ENCODE measurements at regions not wholly inside any gene's neighbourhood (a gene's known extent, or its start where the extent isn't known, plus 50 kb on each side); places are given as distances from the start of the nearest gene placed in this dataset.
A peak's percentile ranks its signal among the peaks of the same experiment; 100 is the strongest.

GRCh38 chr11:129280027-129280811, 88.1 kb upstream of the ARHGAP32 start:
- Histone ChIP-seq H3K36me3 (no peaks in the 10 kb centered on the region), H3K4me3 (peak overlapping the region; percentile 51 to 74 (median 63)), H3K4me1 (peaks cover 30 to 38% of the 10 kb centered on the region in 2 donors), H3K27ac (peak overlapping the region; percentile 67 to 70 (median 68)), H3K9me3 (no peaks in the 10 kb centered on the region), H3K27me3 (no peaks in the 10 kb centered on the region)
- in situ Hi-C loops (cut with MboI; ENCODE audit: low sequenced_read_pairs in 4 of 4) (no loop called here), intact Hi-C loops (cut with DNase I; ENCODE audit: low total_unique reads) (no loop called here)
- TF ChIP-seq POLR2A (IDR thresholded peaks at IDR 0.05), result no peak
- no peak for TF ChIP-seq CTCF (IDR thresholded peaks at IDR 0.05 in 4 of 5, conservative IDR thresholded peaks at IDR 0.05 in 1 of 5)
- DNase-seq (no peak), ATAC-seq (no peak)

DNA sequence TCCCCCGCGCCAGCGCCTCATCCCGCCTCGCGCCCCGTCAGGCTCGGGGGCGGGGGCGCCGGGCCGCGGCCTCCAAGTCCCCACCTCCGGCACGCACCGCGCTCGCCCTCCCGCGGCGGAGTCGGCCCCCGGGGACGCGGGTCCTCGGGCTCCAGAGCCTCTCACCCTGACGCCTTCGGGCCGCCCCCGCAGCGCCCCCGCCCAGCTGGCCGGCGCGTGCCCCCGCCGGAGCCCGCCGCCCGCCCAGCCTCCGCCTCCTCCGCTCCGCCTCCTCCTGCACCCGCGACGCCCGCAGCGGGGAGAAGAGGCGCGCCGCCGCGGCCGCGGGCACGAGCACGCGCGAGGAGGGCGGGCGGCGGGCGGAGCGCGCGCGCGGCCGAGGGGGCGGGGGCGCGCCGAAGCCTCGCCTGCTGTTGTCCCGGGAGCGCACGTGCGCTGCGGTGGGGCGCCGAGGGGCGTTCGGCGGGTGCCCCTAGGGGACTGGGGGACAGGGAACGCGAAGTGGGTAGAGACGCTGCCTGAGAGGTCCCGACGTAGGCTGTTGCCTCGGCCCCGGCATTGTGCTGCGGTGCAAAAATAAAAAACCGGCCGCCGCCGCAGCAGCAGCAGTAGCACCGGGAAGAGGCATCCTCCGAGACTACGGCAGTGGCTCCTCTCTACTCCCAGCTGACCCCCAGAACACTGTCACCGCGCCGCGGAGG, 87.4 kb upstream of the ARHGAP32 start:
- TF ChIP-seq POLR2A (IDR thresholded peaks at IDR 0.05) (peak; percentile 62), CTCF (IDR thresholded peaks at IDR 0.05 in 4 of 5, conservative IDR thresholded peaks at IDR 0.05 in 1 of 5) (no peak)
- peak; percentile 52 to 69 for DNase-seq
- Histone ChIP-seq H3K27me3 (no peaks in the 10 kb centered on the region), H3K4me1 (peaks cover 37 to 46% of the 10 kb centered on the region in 2 donors), H3K9me3 (no peaks in the 10 kb centered on the region), H3K4me3 (peak overlapping the region; percentile 51 to 74 (median 63)), H3K36me3 (no peaks in the 10 kb centered on the region), H3K27ac (peak overlapping the region; percentile 67 to 70 (median 68))
- in situ Hi-C loops (cut with MboI; ENCODE audit: low sequenced_read_pairs in 4 of 4), result no loop called here
- intact Hi-C loops (cut with DNase I; ENCODE audit: low total_unique reads), result loop anchor here (2.0 to 5.0 kb wide), 3 partner anchors 53 to 615 kb away; partner anchors contain the start of gene NFRKB
- ATAC-seq, result peak; percentile 84 to 87

DNA sequence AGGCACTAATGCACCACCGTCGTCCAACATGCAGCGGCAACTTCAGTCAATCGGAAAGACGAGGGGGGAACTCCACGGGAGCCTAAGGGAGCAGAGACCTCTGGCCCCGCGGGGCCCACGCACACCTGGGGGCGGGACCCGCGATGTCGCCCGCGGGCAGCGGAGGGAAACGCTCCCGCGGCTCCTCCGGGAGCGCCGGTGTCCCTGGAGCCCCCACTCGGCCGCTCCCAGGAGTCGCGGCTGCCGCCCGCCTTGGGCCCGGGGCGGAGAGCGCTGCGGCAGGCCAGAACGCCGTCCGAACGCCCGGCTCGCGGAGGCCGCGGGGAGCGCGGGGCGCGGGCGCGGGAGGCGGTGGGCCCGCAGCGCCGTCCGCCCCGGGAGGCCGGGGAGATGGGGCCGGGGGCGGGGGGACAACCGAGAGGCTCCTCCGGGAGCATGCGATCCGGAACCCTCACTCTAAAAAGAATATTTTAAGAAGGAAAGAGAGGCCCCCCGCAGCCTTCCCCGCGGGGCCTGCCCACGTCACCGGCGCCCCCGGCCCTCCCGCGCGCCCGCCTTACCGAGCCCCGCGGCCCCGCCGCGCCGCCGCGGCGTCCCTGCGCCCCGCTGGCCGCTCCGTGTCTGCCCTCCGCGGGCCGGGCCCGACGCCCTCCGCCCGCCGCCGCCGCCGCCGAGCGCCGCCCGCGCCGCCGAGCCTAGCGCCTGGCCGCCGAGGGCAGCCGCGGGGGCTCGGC, 86.6 kb upstream of the ARHGAP32 start:
- no peak for TF ChIP-seq CTCF (IDR thresholded peaks at IDR 0.05 in 4 of 5, conservative IDR thresholded peaks at IDR 0.05 in 1 of 5)
- TF ChIP-seq POLR2A (IDR thresholded peaks at IDR 0.05), result no peak
- peak overlapping the region; percentile 58 to 67 (median 62) for H3K4me3 ChIP-seq
- no peak for DNase-seq
- H3K27ac ChIP-seq, result peak overlapping the region; percentile 6 to 55 (median 26)
- H3K36me3 ChIP-seq, result no peaks in the 10 kb centered on the region
- in situ Hi-C loops (cut with MboI; ENCODE audit: low sequenced_read_pairs in 4 of 4) (no loop called here), intact Hi-C loops (cut with DNase I; ENCODE audit: low total_unique reads) (loop anchor here (2.0 to 5.0 kb wide), 3 partner anchors 54 to 616 kb away; partner anchors contain the start of gene NFRKB)
- ATAC-seq, result peak; percentile 53 to 60
- H3K4me1 ChIP-seq, result peaks cover 44 to 51% of the 10 kb centered on the region in 2 donors
- H3K9me3 ChIP-seq, result no peaks in the 10 kb centered on the region
- H3K27me3 ChIP-seq, result no peaks in the 10 kb centered on the region

GRCh38 chr11:129277198-129277843, 85.2 kb upstream of the ARHGAP32 start:
- H3K27ac ChIP-seq, result no peak overlapping the region
- H3K36me3 ChIP-seq, result no peaks in the 10 kb centered on the region
- H3K27me3 ChIP-seq, result no peaks in the 10 kb centered on the region
- intact Hi-C loops (cut with DNase I; ENCODE audit: low total_unique reads), result loop anchor here (5.0 kb wide), 1 partner anchor 55 kb away; no protein-coding TSS in a partner anchor
- no peak for TF ChIP-seq CTCF (IDR thresholded peaks at IDR 0.05 in 4 of 5, conservative IDR thresholded peaks at IDR 0.05 in 1 of 5)
- no peak for TF ChIP-seq POLR2A (IDR thresholded peaks at IDR 0.05)
- peaks cover 53 to 54% of the 10 kb centered on the region in 2 donors for H3K4me1 ChIP-seq
- DNase-seq, result no peak
- ATAC-seq, result no peak
- H3K4me3 ChIP-seq, result no peak overlapping the region
- in situ Hi-C loops (cut with MboI; ENCODE audit: low sequenced_read_pairs in 4 of 4), result no loop called here
- H3K9me3 ChIP-seq, result no peaks in the 10 kb centered on the region

All from gastrocnemius medialis (tissue), 4 donors.